ENCODE measurements at regions not wholly inside any gene's neighbourhood (a gene's known extent, or its start where the extent isn't known, plus 50 kb on each side); places are given as distances from the start of the nearest gene placed in this dataset.

- no peak for TF ChIP-seq CTCF (IDR thresholded peaks at IDR 0.05)
- ChIA-PET CTCF (no interaction called here), POLR2A (interaction anchor here (0.6 kb wide), 1 partner anchor 433 kb away, joined by 3 read pairs; no protein-coding TSS in a partner anchor)
- intact Hi-C loops (cut with micrococcal nuclease), result no loop called here
- H3K9me3 Mint-ChIP-seq, result no peaks in the 10 kb centered on the region
- no peaks in the 10 kb centered on the region for H3K27me3 Mint-ChIP-seq
- H3K4me3 Mint-ChIP-seq, result no peak overlapping the region
- H3K36me3 Mint-ChIP-seq (ENCODE audit: low read depth), result no peaks in the 10 kb centered on the region
- H3K4me1 Mint-ChIP-seq (ENCODE audit: low read depth), result peaks cover 2% of the 10 kb centered on the region
- DNase-seq, result no peak
- no peak for ATAC-seq
- H3K27ac Mint-ChIP-seq, result no peak overlapping the region
Observed at GRCh38 chr13:73300718-73301425, 242.1 kb downstream of the KLF5 start.

GRCh38 chr13:73299787-73300186 is 241.0 kb downstream of the KLF5 start:
- Mint-ChIP-seq H3K9me3 (no peaks in the 10 kb centered on the region), H3K4me1 (ENCODE audit: low read depth) (peaks cover 2% of the 10 kb centered on the region), H3K4me3 (no peak overlapping the region), H3K27me3 (no peaks in the 10 kb centered on the region), H3K27ac (no peak overlapping the region), H3K36me3 (ENCODE audit: low read depth) (no peaks in the 10 kb centered on the region)
- ATAC-seq (no peak), DNase-seq (no peak)
- POLR2A ChIA-PET, result no interaction called here
- CTCF ChIA-PET, result no interaction called here
- TF ChIP-seq CTCF (IDR thresholded peaks at IDR 0.05), result no peak
- intact Hi-C loops (cut with micrococcal nuclease), result no loop called here

GRCh38 chr13:73293913-73294523 is 235.2 kb downstream of the KLF5 start:
- intact Hi-C loops (cut with micrococcal nuclease), result no loop called here
- Mint-ChIP-seq H3K27ac (no peak overlapping the region), H3K27me3 (no peaks in the 10 kb centered on the region), H3K4me3 (no peak overlapping the region), H3K36me3 (ENCODE audit: low read depth) (no peaks in the 10 kb centered on the region), H3K4me1 (ENCODE audit: low read depth) (no peaks in the 10 kb centered on the region), H3K9me3 (no peaks in the 10 kb centered on the region)
- ChIA-PET CTCF (no interaction called here), POLR2A (no interaction called here)
- ATAC-seq (no peak), DNase-seq (no peak)
- no peak for TF ChIP-seq CTCF (IDR thresholded peaks at IDR 0.05)

- intact Hi-C loops (cut with micrococcal nuclease), result no loop called here
- Mint-ChIP-seq H3K27ac (no peak overlapping the region), H3K27me3 (no peaks in the 10 kb centered on the region), H3K4me1 (ENCODE audit: low read depth) (no peaks in the 10 kb centered on the region), H3K4me3 (no peak overlapping the region), H3K36me3 (ENCODE audit: low read depth) (no peaks in the 10 kb centered on the region), H3K9me3 (no peaks in the 10 kb centered on the region)
- no peak for TF ChIP-seq CTCF (IDR thresholded peaks at IDR 0.05)
- ATAC-seq, result no peak
- no peak for DNase-seq
- POLR2A ChIA-PET, result no interaction called here
- CTCF ChIA-PET, result interaction anchor here (1.1 kb wide), 1 partner anchor 9 kb away, joined by 4 read pairs; no protein-coding TSS in a partner anchor
Observed at GRCh38 chr13:73292127-73292526, 233.3 kb downstream of the KLF5 start.

- no peaks in the 10 kb centered on the region for H3K36me3 Mint-ChIP-seq (ENCODE audit: low read depth)
- intact Hi-C loops (cut with micrococcal nuclease), result no loop called here
- ChIA-PET POLR2A (no interaction called here), CTCF (interaction anchor here (0.9 kb wide), 1 partner anchor 177 kb away, joined by 3 read pairs; no protein-coding TSS in a partner anchor)
- DNase-seq (no peak), ATAC-seq (no peak)
- H3K4me3 Mint-ChIP-seq, result no peak overlapping the region
- H3K4me1 Mint-ChIP-seq (ENCODE audit: low read depth), result no peaks in the 10 kb centered on the region
- H3K9me3 Mint-ChIP-seq, result no peaks in the 10 kb centered on the region
- no peaks in the 10 kb centered on the region for H3K27me3 Mint-ChIP-seq
- H3K27ac Mint-ChIP-seq, result no peak overlapping the region
- no peak for TF ChIP-seq CTCF (IDR thresholded peaks at IDR 0.05)
Observed at GRCh38 chr13:73290844-73291243, 232.0 kb downstream of the KLF5 start.
